ENCODE measurements at regions not wholly inside any gene's neighbourhood (a gene's known extent, or its start where the extent isn't known, plus 50 kb on each side); places are given as distances from the start of the nearest gene placed in this dataset.

- no peak for TF ChIP-seq CTCF (IDR thresholded peaks at IDR 0.05)
- no peak for TF ChIP-seq POLR2AphosphoS5 (IDR thresholded peaks at IDR 0.05; ENCODE audit: low read depth, low read length)
- TF ChIP-seq SIN3A (IDR thresholded peaks at IDR 0.05; ENCODE audit: borderline replicate concordance, insufficient read depth, low read depth, low read length): no peak
Observed at GRCh38 chr20:60389882-60390281, 431.7 kb downstream of the CDH26 start.

All from Panc1 (cell line).